ENCODE measurements at regions not wholly inside any gene's neighbourhood (a gene's known extent, or its start where the extent isn't known, plus 50 kb on each side); places are given as distances from the start of the nearest gene placed in this dataset.

- DNase-seq (ENCODE audit: low read depth in 2 of 2), result no peak
Measured at GRCh38 chr13:26967119-26968038, 204.2 kb downstream of the USP12 start.

DNA sequence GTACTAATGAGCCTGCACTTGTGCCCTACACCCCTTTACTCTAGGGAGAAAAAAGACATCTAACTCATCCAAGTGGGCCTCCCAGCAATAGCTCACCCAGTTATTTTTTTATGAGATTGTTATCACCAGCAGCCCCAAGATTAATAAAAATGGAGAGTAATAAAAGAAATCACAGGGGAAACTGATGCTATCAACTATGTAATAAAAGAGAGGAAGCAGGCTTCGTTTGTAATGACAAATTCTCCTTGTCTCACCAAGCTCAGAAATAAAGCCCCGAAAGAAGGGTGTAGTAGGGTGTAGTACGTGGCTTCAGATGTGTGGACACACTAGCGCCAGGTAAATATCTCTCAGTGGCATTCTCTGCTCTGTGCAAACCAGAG lies 204.9 kb downstream of the USP12 start:
- no peak for DNase-seq (ENCODE audit: low read depth in 2 of 2)

GRCh38 chr13:26965952-26966700 lies 205.5 kb downstream of the USP12 start:
- DNase-seq (ENCODE audit: low read depth in 2 of 2), result no peak

GRCh38 chr13:26964278-26965250 lies 204.0 kb upstream of the GPR12 start:
- DNase-seq (ENCODE audit: low read depth in 2 of 2), result no peak

DNA sequence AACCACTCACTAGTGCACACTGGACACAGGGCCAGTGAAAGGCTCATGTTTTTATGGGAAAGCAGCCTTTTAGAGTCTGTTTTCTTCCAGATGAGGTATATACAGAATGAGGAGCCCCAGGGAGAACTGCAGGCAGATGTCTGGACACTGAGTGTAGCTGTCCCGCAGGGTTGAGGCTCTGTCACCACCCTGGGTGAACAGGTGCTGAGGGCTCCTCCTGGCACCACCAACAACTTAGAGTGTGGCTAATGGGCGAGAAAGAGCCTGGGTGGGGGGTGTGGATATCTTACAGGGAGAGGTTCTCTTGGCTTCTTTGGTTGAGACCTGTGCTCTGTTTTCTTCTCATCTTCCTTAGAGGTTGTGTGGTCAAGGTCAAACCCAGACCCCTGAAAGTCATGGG lies 202.1 kb upstream of the GPR12 start:
- DNase-seq (ENCODE audit: low read depth in 2 of 2), result no peak

DNA sequence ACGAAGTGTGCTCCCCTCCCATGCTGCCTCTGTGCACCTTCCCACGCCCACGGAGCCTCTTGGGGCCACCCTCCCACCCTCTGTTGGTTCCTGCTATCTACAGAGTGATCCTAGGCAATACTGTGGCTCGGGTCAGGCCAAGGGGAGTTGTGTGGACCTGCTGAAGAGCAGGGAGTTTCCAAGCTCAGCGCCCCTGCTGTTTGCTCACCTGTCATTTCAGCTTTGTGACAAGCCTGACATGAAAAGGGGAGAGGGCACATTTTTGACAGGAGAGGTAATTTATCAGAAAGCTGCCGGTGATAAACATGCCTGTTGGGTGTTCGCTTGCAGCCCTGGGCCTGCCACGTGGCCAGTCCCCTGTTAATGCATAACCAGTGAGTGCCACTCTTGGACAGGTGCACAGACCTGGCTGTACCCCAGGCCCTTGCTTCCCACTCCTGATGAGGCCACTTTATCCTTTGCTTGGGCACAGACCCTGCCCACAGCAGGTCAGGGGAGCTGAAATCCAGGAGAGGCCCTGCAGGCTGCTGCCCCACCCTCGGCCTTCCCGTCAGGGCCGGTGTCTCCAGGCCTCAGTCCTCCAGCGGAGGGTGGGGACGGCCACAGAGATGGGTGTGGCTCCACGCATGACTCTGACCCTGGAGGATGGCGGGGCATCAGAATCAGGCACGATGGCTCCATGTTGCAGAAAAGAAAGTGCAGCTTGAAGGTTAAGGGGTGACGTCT lies 201.5 kb upstream of the GPR12 start:
- no peak for DNase-seq (ENCODE audit: low read depth in 2 of 2)

DNA sequence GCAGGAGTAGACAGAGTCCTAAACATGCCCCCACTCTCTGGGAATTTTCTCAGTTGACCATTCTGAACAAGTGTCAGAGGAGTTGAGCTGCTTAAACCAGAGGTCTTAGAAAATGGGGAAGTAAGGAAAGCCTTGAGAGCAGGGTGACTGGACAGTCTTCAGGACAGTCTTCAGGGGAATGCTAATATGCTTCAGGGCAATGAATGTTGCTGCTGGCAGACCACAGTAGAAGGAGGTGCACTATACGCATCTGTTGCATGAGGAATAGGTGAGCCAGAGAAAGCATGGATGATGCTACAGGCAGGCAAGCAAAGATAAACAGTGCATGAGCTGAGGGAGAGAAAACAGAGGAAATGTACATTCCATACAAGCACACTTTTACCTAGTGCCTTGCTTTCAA lies 196.6 kb upstream of the GPR12 start:
- no peak for DNase-seq (ENCODE audit: low read depth in 2 of 2)

- DNase-seq (ENCODE audit: low read depth in 2 of 2), result no peak
Measured at GRCh38 chr13:26956522-26957142, 196.0 kb upstream of the GPR12 start.

- no peak for DNase-seq (ENCODE audit: low read depth in 2 of 2)
Measured at GRCh38 chr13:26954976-26955375, 194.4 kb upstream of the GPR12 start.

DNA sequence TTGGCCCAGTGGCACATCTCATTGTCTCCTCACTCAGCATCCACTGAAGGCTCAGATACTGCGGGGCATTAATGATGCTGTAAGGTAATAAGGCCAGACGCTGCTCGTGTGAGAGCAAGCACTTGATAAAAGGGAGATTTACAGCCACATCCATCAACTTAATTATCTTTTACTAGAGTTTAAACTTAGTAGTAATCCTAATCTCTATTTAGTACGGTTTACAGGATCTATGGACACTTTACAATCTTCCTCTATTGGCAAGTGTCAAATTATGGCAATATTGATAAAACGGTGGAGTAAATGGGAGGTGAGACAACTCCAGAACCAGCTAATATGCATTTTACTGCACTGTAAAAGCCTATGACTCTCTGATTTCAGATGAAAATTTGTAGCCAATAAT lies 192.7 kb upstream of the GPR12 start:
- DNase-seq (ENCODE audit: low read depth in 2 of 2), result no peak

- no peak for DNase-seq (ENCODE audit: low read depth in 2 of 2)
Measured at GRCh38 chr13:26952551-26953143, 192.1 kb upstream of the GPR12 start.

GRCh38 chr13:26951581-26952177 lies 191.1 kb upstream of the GPR12 start:
- no peak for DNase-seq (ENCODE audit: low read depth in 2 of 2)

- DNase-seq (ENCODE audit: low read depth in 2 of 2), result no peak
Measured at GRCh38 chr13:26950968-26951367, 190.4 kb upstream of the GPR12 start.

- no peak for DNase-seq (ENCODE audit: low read depth in 2 of 2)
Measured at GRCh38 chr13:26950546-26950945, 190.0 kb upstream of the GPR12 start.

GRCh38 chr13:26949701-26950502 lies 189.3 kb upstream of the GPR12 start:
- DNase-seq (ENCODE audit: low read depth in 2 of 2), result no peak

- no peak for DNase-seq (ENCODE audit: low read depth in 2 of 2)
Measured at GRCh38 chr13:26948353-26948752, 187.8 kb upstream of the GPR12 start.

DNA sequence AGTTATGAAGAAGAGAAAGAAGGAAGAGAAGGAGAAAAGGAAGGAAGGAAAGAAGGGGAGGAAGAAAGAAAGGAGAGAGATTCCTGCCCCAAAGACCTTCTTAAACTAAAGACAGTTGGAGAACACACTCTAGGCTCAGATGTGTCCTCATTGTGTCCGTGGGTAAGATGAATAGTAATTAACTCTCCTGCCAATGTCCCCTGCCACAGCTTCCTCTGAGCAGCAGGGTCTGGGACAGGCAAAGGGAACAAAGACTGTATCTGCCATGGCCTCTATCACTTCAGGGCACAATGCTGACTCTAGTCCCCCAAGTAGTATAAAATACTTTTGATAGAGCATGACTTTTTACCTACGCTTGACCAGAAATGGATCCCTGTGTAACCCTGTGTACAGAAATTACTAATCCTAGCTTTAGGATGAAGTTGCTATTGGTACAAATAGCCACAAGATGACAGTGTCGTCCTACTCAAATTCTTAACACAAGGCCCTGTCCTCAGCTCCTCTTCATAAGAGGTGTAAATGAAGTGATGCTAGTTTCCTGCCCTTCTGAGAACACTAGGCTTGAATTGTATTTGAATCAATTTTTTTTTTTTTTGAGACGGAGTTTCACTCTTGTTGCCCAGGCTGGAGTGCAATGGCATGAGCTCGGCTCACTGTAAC lies 186.2 kb upstream of the GPR12 start:
- DNase-seq (ENCODE audit: low read depth in 2 of 2), result no peak

GRCh38 chr13:26943748-26944147 lies 183.2 kb upstream of the GPR12 start:
- DNase-seq (ENCODE audit: low read depth in 2 of 2), result no peak

GRCh38 chr13:26942184-26942583 lies 181.6 kb upstream of the GPR12 start:
- DNase-seq (ENCODE audit: low read depth in 2 of 2), result no peak

All from stimulated activated CD4-positive, alpha-beta T cell treated with anti-CD3 and anti-CD28 coated beads, Interleukin-1b, Interleukin-23, amount 100 ng/mL, for 1 hour (primary cell).